SKM-1 (cell line): ENCODE measurements at regions not wholly inside any gene's neighbourhood (a gene's known extent, or its start where the extent isn't known, plus 50 kb on each side); places are given as distances from the start of the nearest gene placed in this dataset.

Source experiments
- DNase-seq: peaks from one replicate; lab custom pipeline; 2025; ENCODE audit not compliant: unreplicated experiment; lab: John Stamatoyannopoulos, UW

DNA sequence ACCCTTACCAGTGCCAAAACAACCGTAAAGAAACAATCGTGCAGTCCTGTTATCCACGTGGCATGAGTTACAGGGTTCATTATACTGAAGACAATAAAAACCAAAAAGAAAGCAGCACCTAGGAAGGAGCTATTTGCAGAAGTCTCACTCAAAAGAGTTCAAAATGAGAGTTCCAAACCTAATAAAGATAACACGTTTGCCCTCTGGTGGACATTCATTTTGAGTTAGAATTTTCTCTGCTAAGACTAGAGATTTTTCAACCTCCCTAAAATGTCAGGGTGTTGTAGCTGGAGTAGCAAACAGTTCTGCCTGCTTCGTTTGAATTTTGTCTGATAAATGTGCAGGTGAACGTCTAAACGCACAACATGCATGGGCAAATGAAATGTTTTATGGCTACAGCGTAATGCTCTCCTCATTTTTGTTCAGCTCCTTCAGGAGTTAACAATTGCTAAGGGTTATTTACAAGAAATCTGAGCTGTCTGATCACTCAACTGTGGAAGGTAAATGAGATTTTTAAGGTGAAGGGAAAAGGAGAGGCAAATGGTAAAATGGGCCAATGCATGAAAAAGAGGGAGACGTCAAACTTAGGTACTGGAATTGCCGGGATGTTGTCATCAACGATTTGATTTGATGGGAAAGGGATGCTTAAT is 1067.9 kb upstream of the EEF2KMT start:
- no peak for DNase-seq

GRCh38 chr16:6160871-6161270 is 1063.3 kb upstream of the EEF2KMT start:
- DNase-seq = no peak

- no peak for DNase-seq
Observed at GRCh38 chr16:6160303-6160702, 1062.7 kb upstream of the EEF2KMT start.

- no peak for DNase-seq
Observed at GRCh38 chr16:6157806-6158205, 1060.2 kb upstream of the EEF2KMT start.

- no peak for DNase-seq
Observed at GRCh38 chr16:6155271-6155670, 1057.7 kb upstream of the EEF2KMT start.

DNA sequence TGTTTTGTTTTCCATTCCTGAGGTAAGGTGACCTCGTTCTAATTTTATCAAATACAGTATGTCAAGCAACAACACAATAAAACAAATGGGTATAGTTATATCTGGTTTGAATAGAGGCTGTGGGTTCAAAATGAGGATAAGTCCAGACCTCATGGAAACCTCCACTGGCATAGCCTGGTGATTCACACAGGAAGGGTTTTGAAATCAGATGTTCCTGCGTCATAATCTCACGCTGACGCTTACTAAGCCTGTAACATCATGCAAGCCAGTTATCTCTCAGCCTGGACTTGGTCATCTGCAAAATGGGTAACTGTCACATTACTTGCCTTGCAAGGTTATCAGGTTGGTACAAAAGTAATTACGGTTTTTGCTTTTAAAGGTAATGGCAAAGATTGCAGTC is 1056.3 kb upstream of the EEF2KMT start:
- DNase-seq = no peak

GRCh38 chr16:6149031-6149430 is 1051.4 kb upstream of the EEF2KMT start:
- DNase-seq = no peak

GRCh38 chr16:6148361-6148760 is 1050.8 kb upstream of the EEF2KMT start:
- DNase-seq = no peak

DNA sequence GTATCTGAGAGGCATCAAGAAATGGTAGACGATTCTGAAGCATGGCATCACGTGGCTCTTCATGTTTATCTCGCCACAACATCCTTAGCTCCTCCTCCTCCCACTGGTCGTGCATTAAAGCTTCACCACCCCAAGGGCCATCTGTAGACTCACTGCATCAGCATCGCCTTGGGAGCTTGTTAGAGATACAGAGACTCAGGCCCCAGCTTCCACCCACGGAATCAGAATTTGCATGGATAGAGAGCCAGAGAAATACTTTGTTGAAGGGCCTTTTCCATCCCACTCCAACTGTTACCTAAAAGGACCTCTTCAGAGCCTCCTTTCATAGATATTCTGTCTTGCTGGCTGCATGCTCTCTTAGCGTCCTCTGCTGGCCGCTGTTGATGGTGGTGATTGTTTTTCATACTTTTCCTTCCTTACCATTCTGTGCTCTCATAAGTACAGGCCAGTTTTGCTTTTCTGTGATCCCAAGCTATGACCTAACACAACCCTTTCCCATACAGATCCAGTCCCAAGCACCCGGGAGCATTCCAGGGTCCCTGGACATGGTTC is 1049.4 kb upstream of the EEF2KMT start:
- DNase-seq = no peak

- no peak for DNase-seq
Observed at GRCh38 chr16:6146356-6146755, 1048.8 kb upstream of the EEF2KMT start.

GRCh38 chr16:6144463-6144862 is 1046.9 kb upstream of the EEF2KMT start:
- no peak for DNase-seq

DNA sequence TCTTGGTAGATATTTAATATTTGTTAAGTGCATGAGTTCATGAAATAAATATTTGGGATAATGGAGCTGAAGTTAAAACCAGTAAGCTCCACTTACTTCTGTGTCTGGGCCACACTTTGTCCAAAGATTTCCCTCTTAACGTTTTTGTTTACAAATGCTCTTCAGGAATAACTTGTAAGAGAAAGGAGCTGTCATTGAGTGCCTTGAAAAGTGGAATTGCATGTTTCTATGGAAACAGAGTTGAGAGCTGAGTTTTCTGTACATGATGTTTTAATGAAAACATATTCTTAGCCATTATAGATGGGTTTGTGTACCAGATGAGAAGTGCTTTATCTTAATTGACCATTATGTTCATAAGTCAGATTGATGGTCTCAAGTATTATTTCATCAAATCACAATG is 1045.4 kb upstream of the EEF2KMT start:
- DNase-seq = no peak

GRCh38 chr16:6133009-6133557 is 1035.5 kb upstream of the EEF2KMT start:
- DNase-seq = no peak

GRCh38 chr16:6132121-6132520 is 1034.5 kb upstream of the EEF2KMT start:
- no peak for DNase-seq

DNA sequence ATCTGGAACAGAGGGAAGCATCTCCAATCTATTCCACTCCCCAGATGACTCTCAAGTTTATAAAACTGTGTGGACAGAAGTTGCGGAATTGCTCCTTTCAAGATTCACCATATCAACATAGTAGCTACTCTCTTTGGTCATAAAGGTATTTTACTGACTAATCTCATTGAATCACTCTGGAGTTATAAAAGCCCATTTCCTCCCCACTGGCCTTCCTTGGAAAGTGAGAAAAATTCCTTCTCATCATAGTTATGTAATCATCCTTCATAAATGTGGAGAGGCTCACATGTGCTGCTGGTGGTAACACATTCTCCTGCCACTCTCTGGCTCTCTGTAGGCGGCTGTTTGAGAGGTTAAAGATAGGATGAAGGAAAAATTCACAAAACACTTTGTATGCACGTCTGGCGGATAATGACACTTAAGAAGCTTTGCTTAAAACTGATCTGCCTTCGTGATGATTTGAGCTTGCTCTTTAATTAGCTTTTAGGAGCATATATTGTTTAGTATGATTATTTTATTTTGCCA is 1034.0 kb upstream of the EEF2KMT start:
- no peak for DNase-seq

- DNase-seq = no peak
Observed at GRCh38 chr16:6125483-6126259, 1028.1 kb upstream of the EEF2KMT start.

- no peak for DNase-seq
Observed at GRCh38 chr16:6124136-6124535, 1026.5 kb upstream of the EEF2KMT start.

GRCh38 chr16:6122401-6122800 is 1024.8 kb upstream of the EEF2KMT start:
- DNase-seq = no peak

- no peak for DNase-seq
Observed at GRCh38 chr16:6114691-6115090, 1017.1 kb upstream of the EEF2KMT start.

DNA sequence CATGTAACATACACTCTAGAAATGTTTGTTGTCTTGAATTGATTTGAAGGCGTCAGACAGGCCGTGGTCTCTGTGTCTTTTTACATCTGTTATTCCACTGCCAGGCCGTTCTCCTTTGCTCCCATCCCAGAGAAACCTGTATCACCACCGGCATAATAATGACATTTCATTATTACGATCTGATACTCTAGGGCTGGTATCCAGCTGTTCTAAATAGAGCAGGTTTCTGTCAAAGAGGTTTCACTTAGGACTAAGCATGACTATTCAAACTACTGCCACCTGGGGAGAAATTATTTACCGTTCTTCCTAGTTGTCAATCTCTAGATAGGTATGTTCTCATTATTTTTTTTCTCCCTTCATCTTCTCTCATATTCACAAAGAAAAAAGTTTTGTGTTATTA is 1016.2 kb upstream of the EEF2KMT start:
- no peak for DNase-seq

DNA sequence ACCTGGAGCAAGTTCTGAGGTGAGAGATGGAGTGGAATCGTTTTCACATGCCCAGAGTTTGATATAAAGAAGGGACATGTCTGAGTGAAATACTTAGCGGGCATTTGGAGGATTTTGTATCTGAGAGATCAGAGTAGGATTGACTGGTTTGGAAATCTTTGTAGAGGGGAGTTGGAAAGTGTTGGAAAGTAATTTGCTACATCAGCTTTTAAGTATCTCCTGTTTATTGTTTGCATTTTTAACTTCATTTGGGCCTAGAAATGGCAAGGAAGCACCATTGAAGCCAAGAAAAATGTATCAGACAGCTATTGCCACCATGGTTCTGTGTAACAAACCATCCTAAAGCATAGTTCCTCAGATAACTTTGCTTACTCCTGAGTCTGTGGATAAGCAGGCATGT is 1015.1 kb upstream of the EEF2KMT start:
- DNase-seq = no peak

DNA sequence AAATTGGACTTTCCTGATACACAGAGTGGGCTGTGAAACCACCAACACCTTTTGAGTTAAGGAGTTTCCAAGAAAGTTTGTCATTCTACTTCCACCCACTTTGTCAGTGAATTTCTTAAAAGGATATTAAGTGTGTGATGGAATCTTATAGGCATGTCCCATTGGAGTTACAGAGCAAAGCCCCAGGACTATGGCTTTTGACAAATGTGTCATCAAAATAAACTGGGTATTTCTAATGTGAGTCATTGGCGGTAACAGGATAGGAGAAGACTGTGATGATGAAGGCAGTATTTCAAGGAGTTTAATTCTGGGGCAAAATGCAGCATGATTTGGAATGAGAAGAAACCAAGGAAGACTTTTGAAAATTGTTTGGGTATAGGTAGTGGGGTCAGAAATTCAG is 1013.8 kb upstream of the EEF2KMT start:
- no peak for DNase-seq
